ENCODE measurements at regions not wholly inside any gene's neighbourhood (a gene's known extent, or its start where the extent isn't known, plus 50 kb on each side); places are given as distances from the start of the nearest gene placed in this dataset.

DNA sequence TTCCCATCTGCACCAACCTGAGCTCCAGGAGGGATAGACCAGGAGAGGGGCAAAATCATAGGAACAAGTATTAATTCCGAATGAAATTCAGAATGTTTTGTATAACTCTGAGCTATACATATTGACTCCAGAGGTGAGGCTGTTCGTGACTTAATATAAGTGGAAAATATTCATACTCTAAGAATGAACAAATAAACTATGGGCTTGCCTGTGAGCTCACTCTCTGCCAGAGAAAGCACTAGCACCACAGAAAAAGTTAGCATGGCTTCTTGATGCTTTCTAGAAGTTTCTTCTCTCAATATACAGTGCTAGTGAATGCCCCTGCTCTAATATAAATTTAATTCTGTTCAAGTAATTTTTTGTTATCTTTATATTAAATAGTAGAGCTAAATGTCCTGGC, 1536.4 kb upstream of the FLRT2 start:
- POLR2A ChIA-PET = no interaction called here
- intact Hi-C loops (cut with micrococcal nuclease; ENCODE audit: unreplicated experiment) = no loop called here
- no peak overlapping the region for H3K4me3 Mint-ChIP-seq (ENCODE audit: unreplicated experiment)
- H3K4me1 ChIP-seq = no peaks in the 10 kb centered on the region
- no peaks in the 10 kb centered on the region for H3K9me3 ChIP-seq
- peaks cover 10% of the 10 kb centered on the region for H3K4me1 Mint-ChIP-seq (ENCODE audit: low read depth, unreplicated experiment)
- CTCF ChIA-PET = no interaction called here
- H3K27ac Mint-ChIP-seq (ENCODE audit: unreplicated experiment) = no peak overlapping the region
- no peak overlapping the region for H3K4me3 ChIP-seq (ENCODE audit: low read depth, low read length)
- TF ChIP-seq, protein P1, sequence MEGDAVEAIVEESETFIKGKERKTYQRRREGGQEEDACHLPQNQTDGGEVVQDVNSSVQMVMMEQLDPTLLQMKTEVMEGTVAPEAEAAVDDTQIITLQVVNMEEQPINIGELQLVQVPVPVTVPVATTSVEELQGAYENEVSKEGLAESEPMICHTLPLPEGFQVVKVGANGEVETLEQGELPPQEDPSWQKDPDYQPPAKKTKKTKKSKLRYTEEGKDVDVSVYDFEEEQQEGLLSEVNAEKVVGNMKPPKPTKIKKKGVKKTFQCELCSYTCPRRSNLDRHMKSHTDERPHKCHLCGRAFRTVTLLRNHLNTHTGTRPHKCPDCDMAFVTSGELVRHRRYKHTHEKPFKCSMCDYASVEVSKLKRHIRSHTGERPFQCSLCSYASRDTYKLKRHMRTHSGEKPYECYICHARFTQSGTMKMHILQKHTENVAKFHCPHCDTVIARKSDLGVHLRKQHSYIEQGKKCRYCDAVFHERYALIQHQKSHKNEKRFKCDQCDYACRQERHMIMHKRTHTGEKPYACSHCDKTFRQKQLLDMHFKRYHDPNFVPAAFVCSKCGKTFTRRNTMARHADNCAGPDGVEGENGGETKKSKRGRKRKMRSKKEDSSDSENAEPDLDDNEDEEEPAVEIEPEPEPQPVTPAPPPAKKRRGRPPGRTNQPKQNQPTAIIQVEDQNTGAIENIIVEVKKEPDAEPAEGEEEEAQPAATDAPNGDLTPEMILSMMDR (IDR thresholded peaks at IDR 0.05; ENCODE audit: insufficient read depth in 1 of 2, low read depth in 1 of 2, low read length in 1 of 2, severe bottlenecking in 1 of 2, unreplicated experiment in 1 of 2) = no peak
- H3K27me3 Mint-ChIP-seq (ENCODE audit: insufficient read depth, unreplicated experiment) = no peaks in the 10 kb centered on the region
- DNase-seq = no peak
- H3K9me3 Mint-ChIP-seq (ENCODE audit: unreplicated experiment) = no peaks in the 10 kb centered on the region
- no peaks in the 10 kb centered on the region for H3K36me3 ChIP-seq (ENCODE audit: control insufficient read depth, insufficient read depth, low read length)
- no TSS peak for BruUV-seq (replicated peaks)
- no peaks in the 10 kb centered on the region for H3K36me3 Mint-ChIP-seq (ENCODE audit: insufficient read depth, unreplicated experiment)
- H3K27me3 ChIP-seq (replicated peaks; ENCODE audit: control insufficient read depth, insufficient read depth, low read length) = no peaks in the 10 kb centered on the region

DNA sequence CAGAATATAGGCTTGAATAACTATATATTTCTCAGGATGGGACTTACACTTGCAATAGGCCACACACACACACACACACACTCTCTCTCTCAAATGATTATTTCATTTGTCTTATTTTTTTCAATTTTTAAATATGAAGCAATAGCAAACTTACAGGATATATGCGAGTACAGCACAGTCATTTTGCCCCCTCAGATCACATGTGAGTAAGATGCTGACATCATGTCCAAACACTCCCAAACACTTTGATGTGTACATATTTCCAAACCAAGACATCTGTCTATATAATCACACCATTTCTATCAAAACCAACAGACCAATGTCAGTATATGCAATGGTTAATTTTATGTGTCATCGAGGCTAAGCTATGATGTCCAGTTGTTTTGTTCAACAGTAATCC, 1535.9 kb upstream of the FLRT2 start:
- POLR2A ChIA-PET = no interaction called here
- intact Hi-C loops (cut with micrococcal nuclease; ENCODE audit: unreplicated experiment) = no loop called here
- CTCF ChIA-PET = no interaction called here
- Histone ChIP-seq H3K4me3 (ENCODE audit: low read depth, low read length) (no peak overlapping the region), H3K9me3 (no peaks in the 10 kb centered on the region), H3K27me3 (replicated peaks; ENCODE audit: control insufficient read depth, insufficient read depth, low read length) (no peaks in the 10 kb centered on the region), H3K36me3 (ENCODE audit: control insufficient read depth, insufficient read depth, low read length) (no peaks in the 10 kb centered on the region), H3K4me1 (no peaks in the 10 kb centered on the region)
- DNase-seq = no peak
- no peak overlapping the region for H3K4me3 Mint-ChIP-seq (ENCODE audit: unreplicated experiment)
- no TSS peak for BruUV-seq (replicated peaks)
- H3K27ac Mint-ChIP-seq (ENCODE audit: unreplicated experiment) = no peak overlapping the region
- no peaks in the 10 kb centered on the region for H3K27me3 Mint-ChIP-seq (ENCODE audit: insufficient read depth, unreplicated experiment)
- H3K36me3 Mint-ChIP-seq (ENCODE audit: insufficient read depth, unreplicated experiment) = no peaks in the 10 kb centered on the region
- peaks cover 10% of the 10 kb centered on the region for H3K4me1 Mint-ChIP-seq (ENCODE audit: low read depth, unreplicated experiment)
- TF ChIP-seq, protein P1 (IDR thresholded peaks at IDR 0.05; ENCODE audit: insufficient read depth in 1 of 2, low read depth in 1 of 2, low read length in 1 of 2, severe bottlenecking in 1 of 2, unreplicated experiment in 1 of 2) = no peak
- no peaks in the 10 kb centered on the region for H3K9me3 Mint-ChIP-seq (ENCODE audit: unreplicated experiment)

DNA sequence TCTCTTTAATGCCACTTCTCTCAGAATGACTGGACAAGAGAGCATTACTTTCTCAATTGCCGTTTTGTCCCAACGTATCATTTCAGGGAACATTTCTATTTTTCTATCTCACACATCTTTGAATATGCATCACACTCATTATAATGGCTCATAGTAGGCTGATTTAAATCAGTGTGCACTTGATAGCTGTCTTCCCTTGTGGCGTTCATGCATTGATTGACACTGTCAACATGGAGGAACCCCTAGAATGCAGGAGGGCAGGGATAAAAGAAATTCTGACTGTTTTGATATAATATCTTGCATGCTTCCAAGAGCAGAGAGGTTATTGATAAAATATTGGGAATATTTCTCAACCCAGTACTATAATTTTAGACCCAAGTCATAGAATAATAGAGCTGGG, 1528.9 kb upstream of the FLRT2 start:
- H3K36me3 ChIP-seq (ENCODE audit: control insufficient read depth, insufficient read depth, low read length) = no peaks in the 10 kb centered on the region
- DNase-seq = no peak
- intact Hi-C loops (cut with micrococcal nuclease; ENCODE audit: unreplicated experiment) = no loop called here
- Mint-ChIP-seq H3K4me1 (ENCODE audit: low read depth, unreplicated experiment) (no peaks in the 10 kb centered on the region), H3K4me3 (ENCODE audit: unreplicated experiment) (no peak overlapping the region), H3K9me3 (ENCODE audit: unreplicated experiment) (no peaks in the 10 kb centered on the region), H3K36me3 (ENCODE audit: insufficient read depth, unreplicated experiment) (no peaks in the 10 kb centered on the region), H3K27me3 (ENCODE audit: insufficient read depth, unreplicated experiment) (no peaks in the 10 kb centered on the region), H3K27ac (ENCODE audit: unreplicated experiment) (no peak overlapping the region)
- H3K27me3 ChIP-seq (replicated peaks; ENCODE audit: control insufficient read depth, insufficient read depth, low read length) = no peaks in the 10 kb centered on the region
- ChIA-PET POLR2A (no interaction called here), CTCF (no interaction called here)
- no peaks in the 10 kb centered on the region for H3K9me3 ChIP-seq
- no TSS peak for BruUV-seq (replicated peaks)
- TF ChIP-seq, protein P1 (IDR thresholded peaks at IDR 0.05; ENCODE audit: insufficient read depth in 1 of 2, low read depth in 1 of 2, low read length in 1 of 2, severe bottlenecking in 1 of 2, unreplicated experiment in 1 of 2) = no peak
- no peaks in the 10 kb centered on the region for H3K4me1 ChIP-seq
- H3K4me3 ChIP-seq (ENCODE audit: low read depth, low read length) = no peak overlapping the region

Data from Caco-2 (cell line).